HEK293T (cell line): ENCODE measurements at regions not wholly inside any gene's neighbourhood (a gene's known extent, or its start where the extent isn't known, plus 50 kb on each side); places are given as distances from the start of the nearest gene placed in this dataset.

Experiments
- BHLHE40 ChIP-seq: fragments of 450-650 bp; IDR thresholded peaks from 2 replicates; pipeline ENCODE4 v1.6.1; 2016; ENCODE audit warnings: mild to moderate bottlenecking, moderate library complexity, borderline replicate concordance
- CTBP1 ChIP-seq: fragments of 450-650 bp; IDR thresholded peaks from 2 replicates; pipeline ENCODE4 v1.6.1; 2016; ENCODE audit warnings: borderline replicate concordance
- FOXA1 ChIP-seq: fragments of 450-650 bp; IDR thresholded peaks from 2 replicates; pipeline ENCODE4 v1.6.1; 2016; ENCODE audit warnings: mild to moderate bottlenecking
- SP1 ChIP-seq: fragments of 450-650 bp; IDR thresholded peaks from 2 replicates; pipeline ENCODE4 v1.6.1; 2017
- SUZ12 ChIP-seq: fragments of 450-650 bp; IDR thresholded peaks from 2 replicates; pipeline ENCODE4 v1.6.1; 2016; ENCODE audit warnings: mild to moderate bottlenecking
- TARDBP ChIP-seq: fragments of 450-650 bp; IDR thresholded peaks from 2 replicates; pipeline ENCODE4 v1.6.1; 2016

- TF ChIP-seq SP1 (no peak), TARDBP (no peak), FOXA1 (no peak), SUZ12 (no peak), BHLHE40 (no peak), CTBP1 (no peak)
These were observed 961.8 kb upstream of the CELF2 start for GRCh38 chr10:10055656-10056442.
